Fibroblast of villous mesenchyme (primary cell): ENCODE measurements at regions not wholly inside any gene's neighbourhood (a gene's known extent, or its start where the extent isn't known, plus 50 kb on each side); places are given as distances from the start of the nearest gene placed in this dataset.
"Not testable (repeated sequence)": the region's sequence is repeated elsewhere in the genome, so short reads cannot be mapped to it uniquely, and the experiment has no call there.

Source experiments
- DNase-seq: peaks from one replicate; pipeline ENCODE4 v3.0.0-alpha.2; 2010; ENCODE audit warnings: low read depth
- H3K4me3 ChIP-seq: 2 replicates; pipeline ENCODE4 v1.5.1; 2011; ENCODE audit warnings: low read depth, mild to moderate bottlenecking, low read length
- CTCF ChIP-seq: IDR thresholded peaks from 2 replicates; pipeline ENCODE4 v1.5.1; 2012; ENCODE audit warnings: low read depth, mild to moderate bottlenecking, low read length; ENCODE audit not compliant: insufficient read depth

DNA sequence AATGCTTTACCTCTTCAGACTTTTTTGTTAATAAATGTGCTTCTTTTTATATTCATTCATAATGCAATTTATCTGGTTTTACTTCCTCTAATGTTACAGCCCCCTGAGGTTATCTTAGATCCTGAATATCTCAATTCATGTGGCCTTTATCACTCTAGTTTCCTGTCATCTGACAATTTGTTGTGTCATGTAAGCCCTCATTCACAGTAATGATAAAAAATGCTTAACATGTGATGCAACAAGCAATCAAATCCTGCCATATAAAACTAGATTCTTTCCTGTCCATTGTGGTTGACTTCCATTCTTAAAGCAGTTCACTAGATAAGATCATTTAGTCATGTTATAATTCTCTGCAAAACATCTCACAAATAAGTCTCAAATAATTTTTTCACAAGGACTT lies 991.2 kb upstream of the ACO1 start:
- no peak for DNase-seq
- TF ChIP-seq CTCF = no peak
- H3K4me3 ChIP-seq = no peak overlapping the region

DNA sequence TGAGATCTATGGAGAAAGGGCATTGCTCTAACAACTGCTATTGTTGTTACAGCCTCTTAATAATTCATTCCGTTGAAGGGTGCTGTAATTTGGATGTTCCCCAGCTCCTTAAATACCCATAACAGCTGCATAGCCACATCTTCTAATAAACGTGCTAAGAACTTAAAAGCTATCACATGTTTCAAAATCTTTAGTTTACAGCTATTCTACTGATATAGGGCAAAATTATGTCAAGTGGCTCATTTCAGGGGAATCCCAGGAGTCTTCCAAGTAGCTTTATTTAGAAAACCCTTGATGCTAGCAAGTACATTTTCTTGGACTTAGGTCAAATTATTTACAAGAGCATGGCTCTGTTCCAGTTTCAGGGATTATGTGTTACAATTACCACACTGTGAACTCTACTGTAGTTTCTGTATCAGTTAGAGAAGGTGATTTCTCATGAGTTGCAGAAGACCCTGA lies 990.4 kb upstream of the ACO1 start:
- no peak overlapping the region for H3K4me3 ChIP-seq
- DNase-seq = peak; percentile 67
- no peak for TF ChIP-seq CTCF

DNA sequence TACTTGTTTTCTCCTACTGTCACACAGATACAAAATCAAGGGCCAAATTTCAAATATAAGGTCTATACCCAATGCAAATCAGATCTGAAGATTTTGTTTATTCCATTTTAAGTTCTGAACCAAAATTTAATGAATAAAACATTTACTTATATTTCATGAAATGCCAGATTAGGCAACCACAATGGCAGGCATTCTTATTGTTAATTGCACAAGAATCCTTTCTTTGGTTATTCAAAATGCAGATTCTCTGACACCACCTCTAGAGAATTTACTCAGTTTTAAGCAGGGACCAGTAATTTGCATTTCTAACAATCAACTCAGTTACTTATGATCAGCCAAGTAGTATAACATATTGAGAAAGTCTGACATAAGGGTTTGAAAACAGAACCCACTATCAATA lies 972.4 kb upstream of the ACO1 start:
- DNase-seq = no peak
- TF ChIP-seq CTCF = no peak

DNA sequence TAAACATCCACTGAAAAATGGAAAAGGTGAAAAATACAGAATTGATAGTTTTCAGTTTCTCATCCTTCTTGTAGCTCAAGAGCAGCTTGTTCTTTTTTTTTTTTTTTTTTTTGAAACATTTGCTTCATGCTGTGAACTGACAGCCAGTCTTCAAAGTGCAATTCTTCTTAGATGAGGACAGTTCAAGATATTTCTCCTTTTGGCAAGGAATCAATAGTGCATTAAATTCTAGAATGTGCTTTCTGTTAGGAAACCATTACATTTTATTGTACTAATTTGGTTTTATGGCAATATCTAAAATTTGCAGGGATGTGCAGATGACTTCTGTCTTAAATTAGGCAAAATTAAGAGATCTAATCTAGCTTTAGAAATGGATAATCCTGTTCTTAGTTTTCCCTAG lies 969.3 kb upstream of the ACO1 start:
- TF ChIP-seq CTCF = no peak

More for the DNA sequence above, 972.4 kb upstream of the ACO1 start:
- H3K4me3 ChIP-seq = no peak overlapping the region

GRCh38 chr9:31418419-31418818 lies 966.0 kb upstream of the ACO1 start:
- no peak for TF ChIP-seq CTCF
- no peak overlapping the region for H3K4me3 ChIP-seq
- DNase-seq = no peak

More for the DNA sequence above, 969.3 kb upstream of the ACO1 start:
- no peak for DNase-seq
- H3K4me3 ChIP-seq = no peak overlapping the region

GRCh38 chr9:31443630-31444457 lies 940.6 kb upstream of the ACO1 start:
- not testable (repeated sequence) for H3K4me3 ChIP-seq, DNase-seq

DNA sequence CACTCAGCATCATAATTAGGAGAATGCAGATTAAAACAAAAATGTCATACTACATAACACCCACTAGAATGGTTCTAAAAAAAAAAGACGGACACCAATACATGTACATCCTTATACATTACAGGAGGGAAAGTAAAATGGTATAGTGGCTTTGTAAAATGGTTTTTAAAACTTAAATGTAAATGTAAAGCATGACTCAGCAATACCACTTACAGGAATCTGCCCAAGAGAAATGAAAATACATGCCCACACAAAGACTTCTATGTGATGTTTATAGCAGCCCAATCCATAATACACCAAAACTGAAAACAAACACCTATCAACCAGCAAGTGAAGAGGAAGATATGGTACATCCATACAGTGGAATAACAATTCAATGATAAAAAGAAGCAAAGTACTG lies 939.1 kb upstream of the ACO1 start:
- no peak for DNase-seq
- H3K4me3 ChIP-seq = no peak overlapping the region
- TF ChIP-seq CTCF = no peak
